HCT116 (cell line): ENCODE measurements at regions not wholly inside any gene's neighbourhood (a gene's known extent, or its start where the extent isn't known, plus 50 kb on each side); places are given as distances from the start of the nearest gene placed in this dataset.
"Not testable (repeated sequence)": the region's sequence is repeated elsewhere in the genome, so short reads cannot be mapped to it uniquely, and the experiment has no call there.

Experiments
- ATAC-seq: fragments of 200-7000 bp; cut with Tn5 transposase; 2 replicates; pipeline ENCODE4 v1.9.1; 2020; ENCODE audit warnings: mild to moderate bottlenecking, moderate library complexity
- BruUV-seq: library from RNA; stranded (reverse); fragments of 400-500 nt; replicated peaks from 2 replicates; lab custom pipeline; 2021; lab: Mats Ljungman, UMichigan
- CTCF ChIA-PET: fragments of 300-600 bp; sonication (Branson Sonifier 250); formaldehyde crosslinking; loops from one replicate; lab custom pipeline; 2021; ENCODE audit warnings: antibody characterized with exemption; lab: Charles Lee
- POLR2A ChIA-PET: fragments of 300-600, 350-600 bp; sonication (Branson Sonifier 250); formaldehyde crosslinking; loops from one replicate; lab custom pipeline; 2021; ENCODE audit warnings: antibody characterized with exemption; lab: Charles Lee
- RAD21 ChIA-PET, 2 experiments: fragments of 300-600 bp; sonication (Branson Sonifier 250); formaldehyde crosslinking; loops; one replicate each; lab custom pipeline; 2023; ENCODE audit warnings: low total read pairs in 2 of 2; ENCODE audit not compliant: uncharacterized antibody in 2 of 2, unreplicated experiment in 2 of 2, low non-redundant PET in 1 of 2; lab: Charles Lee
- DNase-seq: peaks from one replicate; pipeline ENCODE4 v3.0.0-alpha.2; 2010; ENCODE audit warnings: low read depth, low spot score
- H2AFZ ChIP-seq: fragments of 200-600 bp; shearing (Covaris generic), sonication (generic); 2 replicates; pipeline ENCODE4 v1.6.1; 2017; ENCODE audit warnings: low read depth, mixed run types, mixed read lengths, antibody characterized with exemption, low read length; ENCODE audit not compliant: poor library complexity, severe bottlenecking
- H3K27ac ChIP-seq: 2 replicates; pipeline ENCODE4 v1.5.1; 2012; ENCODE audit warnings: low read depth, low read length
- H3K27me3 ChIP-seq: fragments of 200-600 bp; sonication (generic); 2 replicates; pipeline ENCODE4 v1.6.1; 2016; ENCODE audit warnings: mixed run types, low read length, mixed read lengths; ENCODE audit not compliant: insufficient read depth
- H3K36me3 ChIP-seq, 2 experiments: fragments of 200-500 bp in 1 of 2; fragments of 200-600 bp in 1 of 2; sonication (Bioruptor generic) in 1 of 2; sonication (generic) in 1 of 2; 2 replicates each; pipeline versions ENCODE4 v1.5.1 to v1.6.1; 2014 to 2016; ENCODE audit warnings: low read length in 2 of 2, inconsistent platforms in 1 of 2, mixed read lengths in 1 of 2, mixed run types in 1 of 2; ENCODE audit not compliant: insufficient read depth in 2 of 2, control insufficient read depth in 1 of 2
- H3K4me1 ChIP-seq, 2 experiments: fragments of 200-600 bp in 1 of 2; sonication (generic) in 1 of 2; 2 replicates each; pipeline versions ENCODE4 v1.5.1 to v1.6.1; 2012 to 2017; ENCODE audit warnings: low read length in 2 of 2, inconsistent platforms in 1 of 2, mild to moderate bottlenecking in 1 of 2, mixed read lengths in 1 of 2, mixed run types in 1 of 2, moderate library complexity in 1 of 2; ENCODE audit not compliant: insufficient read depth in 2 of 2, control insufficient read depth in 1 of 2
- H3K4me2 ChIP-seq: fragments of 200-600 bp; sonication (generic); 2 replicates; pipeline ENCODE4 v1.6.1; 2017; ENCODE audit warnings: mixed run types, low read length, mixed read lengths
- H3K4me3 ChIP-seq, 2 experiments: fragments of 200-600 bp in 1 of 2; sonication (generic) in 1 of 2; replicated peaks in 1 of 2; 2 replicates each; pipeline ENCODE4 v1.5.1; 2011 to 2016; ENCODE audit warnings: low read length in 2 of 2, control low read depth in 1 of 2, low read depth in 1 of 2, mild to moderate bottlenecking in 1 of 2, mixed read lengths in 1 of 2, mixed run types in 1 of 2
- H3K79me2 ChIP-seq: fragments of 200-600 bp; sonication (generic); 2 replicates; pipeline ENCODE4 v1.6.1; 2017; ENCODE audit warnings: mild to moderate bottlenecking, mixed run types, low read length, moderate library complexity, mixed read lengths; ENCODE audit not compliant: insufficient read depth
- H3K9ac ChIP-seq: fragments of 200-600 bp; sonication (generic); 2 replicates; pipeline ENCODE4 v1.6.1; 2016; ENCODE audit warnings: low read length, mixed read lengths
- H3K9me2 ChIP-seq: fragments of 200-600 bp; sonication (generic), shearing (Covaris generic); 2 replicates; pipeline ENCODE4 v1.6.1; 2017; ENCODE audit warnings: mixed run types, mild to moderate bottlenecking, moderate library complexity; ENCODE audit not compliant: insufficient read depth
- H3K9me3 ChIP-seq, 2 experiments: fragments of 200-500 bp in 1 of 2; fragments of 200-600 bp in 1 of 2; sonication (Bioruptor generic) in 1 of 2; sonication (generic) in 1 of 2; 2 replicates each; pipeline ENCODE4 v1.6.1; 2014 to 2017; ENCODE audit warnings: low read length in 2 of 2, mixed read lengths in 2 of 2, inconsistent platforms in 1 of 2, low read depth in 1 of 2, mild to moderate bottlenecking in 1 of 2, mixed run types in 1 of 2, moderate library complexity in 1 of 2; ENCODE audit not compliant: control insufficient read depth in 1 of 2, insufficient read depth in 1 of 2
- H4K20me1 ChIP-seq: fragments of 200-600 bp; sonication (generic), shearing (Covaris generic); 2 replicates; pipeline ENCODE4 v1.6.1; 2017; ENCODE audit warnings: mixed run types, mild to moderate bottlenecking, moderate library complexity; ENCODE audit not compliant: insufficient read depth
- EZH2 ChIP-seq: fragments of 200-600 bp; sonication (generic); IDR thresholded peaks from 2 replicates; pipeline ENCODE4 v1.6.1; 2017; ENCODE audit warnings: antibody characterized with exemption, mixed run types
- FOSL1 ChIP-seq: IDR thresholded peaks from 2 replicates; pipeline ENCODE4 v1.6.1; 2012; ENCODE audit warnings: low read depth
- POLR2A ChIP-seq: IDR thresholded peaks from 2 replicates; pipeline ENCODE4 v1.7.0; 2011; ENCODE audit warnings: borderline replicate concordance; ENCODE audit not compliant: insufficient read depth, insufficient read length; ENCODE audit errors: extremely low read depth
- SIN3A ChIP-seq: IDR thresholded peaks from 2 replicates; pipeline ENCODE4 v1.6.1; 2012; ENCODE audit warnings: low read depth
- TCF7L2 ChIP-seq: IDR thresholded peaks from 2 replicates; pipeline ENCODE4 v1.7.0; 2011; ENCODE audit warnings: borderline replicate concordance, inconsistent platforms; ENCODE audit not compliant: insufficient read depth, insufficient read length; ENCODE audit errors: extremely low read depth
- intact Hi-C: fragments of 100-400 bp; cut with micrococcal nuclease; formaldehyde crosslinking; loops from 2 replicates; pipeline ENCODE4 v1.10.0; 2022

- RAD21 ChIA-PET = no interaction called here
- POLR2A ChIA-PET = no interaction called here
- DNase-seq (no peak), ATAC-seq (no peak)
- Histone ChIP-seq H3K9ac (no peak overlapping the region), H3K36me3 (no peaks in the 10 kb centered on the region), H4K20me1 (no peaks in the 10 kb centered on the region), H3K9me2 (no peaks in the 10 kb centered on the region), H3K9me3 (no peaks in the 10 kb centered on the region), H3K4me2 (no peak overlapping the region), H3K4me1 (peaks cover 0 to 3% of the 10 kb centered on the region in 2 experiments; a peak in 2 of 4 replicates), H2AFZ (no peak overlapping the region), H3K4me3 (no peak overlapping the region), H3K27ac (no peak overlapping the region), H3K79me2 (no peaks in the 10 kb centered on the region), H3K27me3 (no peaks in the 10 kb centered on the region)
- TF ChIP-seq TCF7L2 (no peak), POLR2A (no peak), SIN3A (no peak), FOSL1 (no peak), EZH2 (no peak)
- BruUV-seq = no TSS peak
- intact Hi-C loops = no loop called here
- CTCF ChIA-PET = no interaction called here
Measured at GRCh38 chr7:92898798-92899197, 62.4 kb upstream of the CDK6 start.

- H3K4me1 ChIP-seq, H3K9me3 ChIP-seq, H3K27ac ChIP-seq, CTCF ChIA-PET, RAD21 ChIA-PET, H3K4me2 ChIP-seq, DNase-seq, H3K79me2 ChIP-seq, H2AFZ ChIP-seq, H3K9ac ChIP-seq, H4K20me1 ChIP-seq, H3K9me2 ChIP-seq, intact Hi-C loops, BruUV-seq, H3K27me3 ChIP-seq, H3K4me3 ChIP-seq, H3K36me3 ChIP-seq, POLR2A ChIA-PET, ATAC-seq: not testable (repeated sequence)
Measured at GRCh38 chr7:92894857-92895256, 58.5 kb upstream of the CDK6 start.
